ENCODE measurements at regions not wholly inside any gene's neighbourhood (a gene's known extent, or its start where the extent isn't known, plus 50 kb on each side); places are given as distances from the start of the nearest gene placed in this dataset.

GRCh38 chr7:26916779-26917320 is 52.5 kb upstream of the SKAP2 start:
- no peak for TF ChIP-seq CTCF (IDR thresholded peaks at IDR 0.05 in 4 of 5, conservative IDR thresholded peaks at IDR 0.05 in 1 of 5)
- TF ChIP-seq POLR2A (IDR thresholded peaks at IDR 0.05) = no peak
